ENCODE measurements at regions not wholly inside any gene's neighbourhood (a gene's known extent, or its start where the extent isn't known, plus 50 kb on each side); places are given as distances from the start of the nearest gene placed in this dataset.

DNA sequence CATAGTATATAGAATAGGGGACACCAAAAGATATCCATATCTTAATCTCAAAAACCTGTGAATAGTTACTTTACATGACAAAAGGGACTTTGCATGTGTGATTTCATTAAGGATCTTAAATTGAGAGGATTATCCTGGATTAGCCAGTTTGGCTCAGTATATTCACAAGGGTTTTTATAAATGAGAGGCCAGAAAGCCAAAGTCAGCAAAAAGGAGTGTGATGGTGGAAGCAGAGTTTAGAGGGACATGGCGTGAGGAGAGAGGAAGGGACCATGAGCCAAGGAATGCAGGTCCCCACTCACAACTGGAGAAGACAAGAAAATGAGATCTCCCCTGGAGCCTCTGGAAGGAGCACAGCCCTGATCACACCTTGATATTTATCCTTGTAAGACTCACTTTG, 648.5 kb upstream of the LCORL start (continued):
- TF ChIP-seq YY1 (IDR thresholded peaks at IDR 0.05; ENCODE audit: low read depth, low read length) (no peak), STAT3 (IDR thresholded peaks at IDR 0.05; ENCODE audit: low read depth, low read length) (no peak), FOXM1 (IDR thresholded peaks at IDR 0.05; ENCODE audit: low read depth, low read length) (no peak), CHD2 (IDR thresholded peaks at IDR 0.05; ENCODE audit: borderline replicate concordance, low read depth, low read length) (no peak)
- TF ChIP-seq, protein P1, sequence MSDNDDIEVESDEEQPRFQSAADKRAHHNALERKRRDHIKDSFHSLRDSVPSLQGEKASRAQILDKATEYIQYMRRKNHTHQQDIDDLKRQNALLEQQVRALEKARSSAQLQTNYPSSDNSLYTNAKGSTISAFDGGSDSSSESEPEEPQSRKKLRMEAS (IDR thresholded peaks at IDR 0.05; ENCODE audit: low read depth, low read length): no peak

DNA sequence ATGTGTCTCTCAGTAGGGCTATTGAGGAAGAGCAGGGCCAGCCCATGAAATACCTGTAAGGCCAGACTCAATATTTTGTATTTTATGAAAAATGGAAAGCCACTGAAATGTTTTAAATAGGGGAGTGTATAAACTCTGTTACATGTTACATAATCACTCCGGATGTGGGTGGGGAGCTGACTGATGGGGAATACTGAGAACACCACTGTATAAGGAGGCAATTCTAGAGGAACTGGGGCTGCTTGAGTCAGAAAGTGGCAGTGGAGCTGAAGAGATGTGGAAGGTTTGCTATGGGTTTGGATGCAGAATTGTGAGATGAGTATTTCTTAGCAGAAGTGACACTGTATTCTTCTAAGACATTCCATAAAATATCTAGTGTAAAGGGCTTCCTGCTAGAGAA, 647.8 kb upstream of the LCORL start:
- Histone ChIP-seq H3K27me3 (replicated peaks in 1 of 2; ENCODE audit: control insufficient read depth in 2 of 2, insufficient read depth in 2 of 2, low read length in 1 of 2) (no peaks in the 10 kb centered on the region), H3K27ac (ENCODE audit: control insufficient read depth, insufficient read depth) (no peak overlapping the region), H3K9me3 (replicated peaks; ENCODE audit: control insufficient read depth, insufficient read depth, low read length) (no peaks in the 10 kb centered on the region), H2AFZ (ENCODE audit: control insufficient read depth, low read depth, low read length) (no peak overlapping the region), H3K4me1 (ENCODE audit: control insufficient read depth, insufficient read depth, low read length) (no peaks in the 10 kb centered on the region), H3K9ac (ENCODE audit: control insufficient read depth, insufficient read depth, low read length) (no peak overlapping the region), H3K4me2 (ENCODE audit: control insufficient read depth, insufficient read depth) (no peak overlapping the region), H3K79me2 (ENCODE audit: control insufficient read depth, insufficient read depth, low read length) (no peaks in the 10 kb centered on the region), H3K36me3 (ENCODE audit: control insufficient read depth in 2 of 2, insufficient read depth in 2 of 2, low read length in 1 of 2) (no peaks in the 10 kb centered on the region), H3K4me3 (no peak overlapping the region), H4K20me1 (ENCODE audit: control insufficient read depth, insufficient read depth) (no peaks in the 10 kb centered on the region)
- BruUV-seq (replicated peaks): no TSS peak
- RAD21 ChIA-PET (ENCODE audit: unreplicated experiment): no interaction called here
- ATAC-seq: no peak
- SMC1A ChIA-PET (ENCODE audit: uncharacterized antibody, unreplicated experiment): no interaction called here
- CTCF ChIA-PET: no interaction called here
- DNase-seq (ENCODE audit: low read depth, low spot score): no peak
- WGBS (ENCODE audit: insufficient coverage, insufficient replicate concordance, low lambda C conversion rate, missing lambda C conversion rate): 31% methylated on average over 1 of the region's 1 CpG
- no peak for FAIRE-seq
- TF ChIP-seq MXI1 (IDR thresholded peaks at IDR 0.05; ENCODE audit: low read depth, low read length) (no peak), NR2F1 (conservative IDR thresholded peaks at IDR 0.05) (no peak), NR2C1 (IDR thresholded peaks at IDR 0.05) (no peak), HCFC1 (IDR thresholded peaks at IDR 0.05; ENCODE audit: low read length) (no peak), SIN3A (IDR thresholded peaks at IDR 0.05; ENCODE audit: low read depth, low read length) (no peak), RAD51 (IDR thresholded peaks at IDR 0.05) (no peak), CBX5 (IDR thresholded peaks at IDR 0.05; ENCODE audit: low read depth) (no peak), YBX1 (IDR thresholded peaks at IDR 0.05) (no peak), MYB (IDR thresholded peaks at IDR 0.05; ENCODE audit: borderline replicate concordance, low read depth, low read length) (no peak), SP1 (IDR thresholded peaks at IDR 0.05; ENCODE audit: low read depth, low read length) (no peak), HDGF (IDR thresholded peaks at IDR 0.05) (no peak), EGR1 (IDR thresholded peaks at IDR 0.05; ENCODE audit: borderline replicate concordance in 1 of 2, low read depth in 2 of 2, low read length in 2 of 2) (no peak), MEF2B (IDR thresholded peaks at IDR 0.05; ENCODE audit: partially characterized antibody, poor library complexity, severe bottlenecking) (no peak), ASH2L (IDR thresholded peaks at IDR 0.05; ENCODE audit: borderline replicate concordance, low read depth) (no peak), POLR2AphosphoS2 (IDR thresholded peaks at IDR 0.05; ENCODE audit: low read depth, low read length) (no peak)
- TF ChIP-seq, protein P2, sequence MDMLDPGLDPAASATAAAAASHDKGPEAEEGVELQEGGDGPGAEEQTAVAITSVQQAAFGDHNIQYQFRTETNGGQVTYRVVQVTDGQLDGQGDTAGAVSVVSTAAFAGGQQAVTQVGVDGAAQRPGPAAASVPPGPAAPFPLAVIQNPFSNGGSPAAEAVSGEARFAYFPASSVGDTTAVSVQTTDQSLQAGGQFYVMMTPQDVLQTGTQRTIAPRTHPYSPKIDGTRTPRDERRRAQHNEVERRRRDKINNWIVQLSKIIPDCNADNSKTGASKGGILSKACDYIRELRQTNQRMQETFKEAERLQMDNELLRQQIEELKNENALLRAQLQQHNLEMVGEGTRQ (IDR thresholded peaks at IDR 0.05; ENCODE audit: borderline replicate concordance, low read depth, low read length): no peak
- TF ChIP-seq, protein P3, sequence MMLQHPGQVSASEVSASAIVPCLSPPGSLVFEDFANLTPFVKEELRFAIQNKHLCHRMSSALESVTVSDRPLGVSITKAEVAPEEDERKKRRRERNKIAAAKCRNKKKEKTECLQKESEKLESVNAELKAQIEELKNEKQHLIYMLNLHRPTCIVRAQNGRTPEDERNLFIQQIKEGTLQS (IDR thresholded peaks at IDR 0.05; ENCODE audit: borderline replicate concordance, extremely low read depth, low read depth, low read length): no peak
- TF ChIP-seq, protein P4, sequence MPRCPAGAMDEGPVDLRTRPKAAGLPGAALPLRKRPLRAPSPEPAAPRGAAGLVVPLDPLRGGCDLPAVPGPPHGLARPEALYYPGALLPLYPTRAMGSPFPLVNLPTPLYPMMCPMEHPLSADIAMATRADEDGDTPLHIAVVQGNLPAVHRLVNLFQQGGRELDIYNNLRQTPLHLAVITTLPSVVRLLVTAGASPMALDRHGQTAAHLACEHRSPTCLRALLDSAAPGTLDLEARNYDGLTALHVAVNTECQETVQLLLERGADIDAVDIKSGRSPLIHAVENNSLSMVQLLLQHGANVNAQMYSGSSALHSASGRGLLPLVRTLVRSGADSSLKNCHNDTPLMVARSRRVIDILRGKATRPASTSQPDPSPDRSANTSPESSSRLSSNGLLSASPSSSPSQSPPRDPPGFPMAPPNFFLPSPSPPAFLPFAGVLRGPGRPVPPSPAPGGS (IDR thresholded peaks at IDR 0.05; ENCODE audit: borderline replicate concordance, insufficient read depth, low read depth, low read length, poor library complexity, severe bottlenecking): no peak
- POLR2A ChIA-PET: no interaction called here
- intact Hi-C loops (cut with micrococcal nuclease; ENCODE audit: unreplicated experiment) (no loop called here), in situ Hi-C loops (cut with MboI) (no loop called here)

All from GM12878 (cell line).